ENCODE measurements at regions not wholly inside any gene's neighbourhood (a gene's known extent, or its start where the extent isn't known, plus 50 kb on each side); places are given as distances from the start of the nearest gene placed in this dataset.
"Not testable (repeated sequence)": the region's sequence is repeated elsewhere in the genome, so short reads cannot be mapped to it uniquely, and the experiment has no call there.

- H3K9ac ChIP-seq (ENCODE audit: low read length in 2 of 2) = no peak overlapping the region
These were observed 292.7 kb downstream of the SUCLA2 start for GRCh38 chr13:47708386-47708785.

DNA sequence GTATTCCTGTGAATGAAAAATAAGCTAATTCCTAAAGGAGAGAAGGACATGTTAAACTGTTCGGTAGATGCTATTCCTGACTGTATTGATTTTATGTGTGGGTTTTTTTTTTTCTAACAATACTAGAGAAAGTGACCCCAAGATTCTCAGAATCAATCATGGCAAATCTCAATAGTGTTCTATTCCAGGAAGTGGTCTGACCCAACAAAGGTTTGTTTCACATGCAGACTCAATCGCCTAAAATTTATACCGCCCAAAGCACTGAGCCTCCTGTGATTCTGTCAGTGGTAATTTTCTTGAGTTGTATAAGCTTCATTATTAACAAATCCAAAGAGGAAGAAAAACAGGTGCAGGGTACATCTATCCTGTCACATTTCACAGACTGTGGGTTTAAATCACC is 293.7 kb downstream of the SUCLA2 start:
- no peak overlapping the region for H3K4me3 ChIP-seq (ENCODE audit: low read length in 2 of 2)
- H3K4me1 ChIP-seq (ENCODE audit: control insufficient read depth, insufficient read depth, low read length) = no peaks in the 10 kb centered on the region
- no peaks in the 10 kb centered on the region for H3K9me3 ChIP-seq (ENCODE audit: control insufficient read depth in 2 of 2, low read length in 2 of 2)
- no peaks in the 10 kb centered on the region for H3K36me3 ChIP-seq (ENCODE audit: control insufficient read depth in 2 of 2, insufficient read depth in 2 of 2, low read length in 2 of 2)
- no peaks in the 10 kb centered on the region for H3K27me3 ChIP-seq (ENCODE audit: control insufficient read depth in 1 of 2, insufficient read depth in 2 of 2, low read length in 2 of 2)
- H3K27ac ChIP-seq (ENCODE audit: low read length) = no peak overlapping the region
- H3K9ac ChIP-seq (ENCODE audit: low read length in 2 of 2) = no peak overlapping the region

More at GRCh38 chr13:47708386-47708785, 292.7 kb downstream of the SUCLA2 start:
- no peaks in the 10 kb centered on the region for H3K36me3 ChIP-seq (ENCODE audit: control insufficient read depth in 2 of 2, insufficient read depth in 2 of 2, low read length in 2 of 2)
- no peaks in the 10 kb centered on the region for H3K4me1 ChIP-seq (ENCODE audit: control insufficient read depth, insufficient read depth, low read length)
- H3K27ac ChIP-seq (ENCODE audit: low read length) = no peak overlapping the region
- H3K27me3 ChIP-seq (ENCODE audit: control insufficient read depth in 1 of 2, insufficient read depth in 2 of 2, low read length in 2 of 2) = no peaks in the 10 kb centered on the region
- H3K4me3 ChIP-seq (ENCODE audit: low read length in 2 of 2) = no peak overlapping the region
- H3K9me3 ChIP-seq (ENCODE audit: control insufficient read depth in 2 of 2, low read length in 2 of 2) = no peaks in the 10 kb centered on the region

DNA sequence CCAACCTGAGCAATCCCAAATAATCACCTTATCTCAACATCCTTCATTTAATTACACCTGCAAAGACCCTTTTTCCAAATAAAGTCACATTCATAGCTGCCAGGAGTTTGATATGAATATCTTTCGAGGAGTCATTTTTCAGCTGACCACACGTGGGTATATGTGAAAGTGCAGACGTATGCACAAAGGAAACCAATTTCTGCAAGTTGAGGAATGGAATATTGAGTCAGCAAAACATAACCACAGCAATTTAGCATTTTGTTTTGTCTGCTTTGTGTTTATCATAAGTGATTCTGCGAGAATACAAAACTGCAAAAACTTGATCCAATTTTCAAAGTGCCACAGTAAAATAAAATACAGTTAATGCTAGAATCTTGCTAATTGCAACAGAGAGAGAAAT is 295.9 kb downstream of the SUCLA2 start:
- Histone ChIP-seq H3K9ac (ENCODE audit: low read length in 2 of 2) (no peak overlapping the region), H3K4me1 (ENCODE audit: control insufficient read depth, insufficient read depth, low read length) (no peaks in the 10 kb centered on the region), H3K27ac (ENCODE audit: low read length) (no peak overlapping the region), H3K36me3 (ENCODE audit: control insufficient read depth in 2 of 2, insufficient read depth in 2 of 2, low read length in 2 of 2) (no peaks in the 10 kb centered on the region), H3K9me3 (ENCODE audit: control insufficient read depth in 2 of 2, low read length in 2 of 2) (no peaks in the 10 kb centered on the region), H3K27me3 (ENCODE audit: control insufficient read depth in 1 of 2, insufficient read depth in 2 of 2, low read length in 2 of 2) (no peaks in the 10 kb centered on the region), H3K4me3 (ENCODE audit: low read length in 2 of 2) (no peak overlapping the region)

DNA sequence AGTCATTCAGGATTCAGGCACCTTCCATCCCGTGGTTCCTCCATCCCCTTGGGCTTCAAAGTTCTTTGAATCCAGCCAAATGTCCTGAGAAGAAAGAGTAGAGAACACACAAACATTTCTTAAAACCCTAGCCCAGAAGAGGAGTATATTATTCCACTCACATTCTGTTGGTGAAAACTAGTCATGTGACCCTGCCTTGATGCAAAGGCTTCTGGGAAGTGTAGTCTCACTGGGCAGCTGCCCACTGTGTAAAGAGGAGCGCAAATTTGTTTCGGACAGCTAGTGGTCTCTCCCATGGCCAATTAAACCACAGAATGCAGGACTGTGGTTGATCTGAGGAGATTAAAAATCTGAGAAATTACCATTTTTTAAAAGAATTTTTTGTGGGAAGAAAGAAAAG is 304.4 kb downstream of the SUCLA2 start:
- no peak overlapping the region for H3K27ac ChIP-seq (ENCODE audit: low read length)
- H3K27me3 ChIP-seq (ENCODE audit: control insufficient read depth in 1 of 2, insufficient read depth in 2 of 2, low read length in 2 of 2) = no peaks in the 10 kb centered on the region
- no peak overlapping the region for H3K9ac ChIP-seq (ENCODE audit: low read length in 2 of 2)

DNA sequence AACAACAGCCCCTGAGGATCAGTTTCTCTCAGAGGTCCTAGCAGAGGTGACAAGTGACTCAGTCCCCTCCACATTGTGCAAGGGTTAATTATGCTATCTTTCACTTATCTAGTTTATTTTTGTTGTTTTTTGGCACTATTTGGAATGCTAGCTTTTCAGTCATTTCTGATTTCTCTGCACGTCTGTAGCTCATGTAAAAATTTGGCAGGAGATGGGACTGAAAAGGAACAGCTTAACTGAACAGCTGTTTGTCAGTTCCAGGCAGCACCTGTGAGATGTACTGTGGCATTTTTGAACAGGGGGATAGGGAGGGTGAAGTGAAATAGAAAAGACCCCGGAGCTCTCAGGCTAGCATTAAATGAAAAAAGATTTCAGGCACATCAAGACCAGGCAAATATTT is 313.5 kb downstream of the SUCLA2 start:
- Histone ChIP-seq H3K27ac (ENCODE audit: low read length) (no peak overlapping the region), H3K9me3 (ENCODE audit: control insufficient read depth in 2 of 2, low read length in 2 of 2) (no peaks in the 10 kb centered on the region), H3K36me3 (ENCODE audit: control insufficient read depth in 2 of 2, insufficient read depth in 2 of 2, low read length in 2 of 2) (no peaks in the 10 kb centered on the region), H3K9ac (ENCODE audit: low read length in 2 of 2) (no peak overlapping the region), H3K4me3 (ENCODE audit: low read length in 2 of 2) (no peak overlapping the region), H3K4me1 (ENCODE audit: control insufficient read depth, insufficient read depth, low read length) (no peaks in the 10 kb centered on the region), H3K27me3 (ENCODE audit: control insufficient read depth in 1 of 2, insufficient read depth in 2 of 2, low read length in 2 of 2) (peaks cover 0 to 3% of the 10 kb centered on the region in 2 donors)

More for the DNA sequence above, 304.4 kb downstream of the SUCLA2 start:
- no peaks in the 10 kb centered on the region for H3K36me3 ChIP-seq (ENCODE audit: control insufficient read depth in 2 of 2, insufficient read depth in 2 of 2, low read length in 2 of 2)
- H3K4me3 ChIP-seq (ENCODE audit: low read length in 2 of 2) = no peak overlapping the region
- no peaks in the 10 kb centered on the region for H3K4me1 ChIP-seq (ENCODE audit: control insufficient read depth, insufficient read depth, low read length)
- no peaks in the 10 kb centered on the region for H3K9me3 ChIP-seq (ENCODE audit: control insufficient read depth in 2 of 2, low read length in 2 of 2)

- H3K9ac ChIP-seq (ENCODE audit: low read length in 2 of 2); H3K4me1 ChIP-seq (ENCODE audit: control insufficient read depth, insufficient read depth, low read length); H3K4me3 ChIP-seq (ENCODE audit: low read length in 2 of 2); H3K27me3 ChIP-seq (ENCODE audit: control insufficient read depth in 1 of 2, insufficient read depth in 2 of 2, low read length in 2 of 2); H3K27ac ChIP-seq (ENCODE audit: low read length); H3K36me3 ChIP-seq (ENCODE audit: control insufficient read depth in 2 of 2, insufficient read depth in 2 of 2, low read length in 2 of 2); H3K9me3 ChIP-seq (ENCODE audit: control insufficient read depth in 2 of 2, low read length in 2 of 2): not testable (repeated sequence)
These were observed 315.9 kb downstream of the SUCLA2 start for GRCh38 chr13:47685156-47685555.

GRCh38 chr13:47680748-47681147 is 320.3 kb downstream of the SUCLA2 start:
- H3K9me3 ChIP-seq (ENCODE audit: control insufficient read depth in 2 of 2, low read length in 2 of 2) = no peaks in the 10 kb centered on the region
- no peaks in the 10 kb centered on the region for H3K36me3 ChIP-seq (ENCODE audit: control insufficient read depth in 2 of 2, insufficient read depth in 2 of 2, low read length in 2 of 2)
- H3K27ac ChIP-seq (ENCODE audit: low read length) = no peak overlapping the region
- no peaks in the 10 kb centered on the region for H3K4me1 ChIP-seq (ENCODE audit: control insufficient read depth, insufficient read depth, low read length)
- H3K9ac ChIP-seq (ENCODE audit: low read length in 2 of 2) = no peak overlapping the region
- H3K27me3 ChIP-seq (ENCODE audit: control insufficient read depth in 1 of 2, insufficient read depth in 2 of 2, low read length in 2 of 2) = no peaks in the 10 kb centered on the region
- H3K4me3 ChIP-seq (ENCODE audit: low read length in 2 of 2) = no peak overlapping the region

GRCh38 chr13:47679401-47679800 is 321.7 kb downstream of the SUCLA2 start:
- Histone ChIP-seq H3K9ac (ENCODE audit: low read length in 2 of 2) (no peak overlapping the region), H3K4me3 (ENCODE audit: low read length in 2 of 2) (no peak overlapping the region), H3K9me3 (ENCODE audit: control insufficient read depth in 2 of 2, low read length in 2 of 2) (no peaks in the 10 kb centered on the region), H3K4me1 (ENCODE audit: control insufficient read depth, insufficient read depth, low read length) (no peaks in the 10 kb centered on the region), H3K27me3 (ENCODE audit: control insufficient read depth in 1 of 2, insufficient read depth in 2 of 2, low read length in 2 of 2) (no peaks in the 10 kb centered on the region), H3K27ac (ENCODE audit: low read length) (no peak overlapping the region), H3K36me3 (ENCODE audit: control insufficient read depth in 2 of 2, insufficient read depth in 2 of 2, low read length in 2 of 2) (no peaks in the 10 kb centered on the region)

DNA sequence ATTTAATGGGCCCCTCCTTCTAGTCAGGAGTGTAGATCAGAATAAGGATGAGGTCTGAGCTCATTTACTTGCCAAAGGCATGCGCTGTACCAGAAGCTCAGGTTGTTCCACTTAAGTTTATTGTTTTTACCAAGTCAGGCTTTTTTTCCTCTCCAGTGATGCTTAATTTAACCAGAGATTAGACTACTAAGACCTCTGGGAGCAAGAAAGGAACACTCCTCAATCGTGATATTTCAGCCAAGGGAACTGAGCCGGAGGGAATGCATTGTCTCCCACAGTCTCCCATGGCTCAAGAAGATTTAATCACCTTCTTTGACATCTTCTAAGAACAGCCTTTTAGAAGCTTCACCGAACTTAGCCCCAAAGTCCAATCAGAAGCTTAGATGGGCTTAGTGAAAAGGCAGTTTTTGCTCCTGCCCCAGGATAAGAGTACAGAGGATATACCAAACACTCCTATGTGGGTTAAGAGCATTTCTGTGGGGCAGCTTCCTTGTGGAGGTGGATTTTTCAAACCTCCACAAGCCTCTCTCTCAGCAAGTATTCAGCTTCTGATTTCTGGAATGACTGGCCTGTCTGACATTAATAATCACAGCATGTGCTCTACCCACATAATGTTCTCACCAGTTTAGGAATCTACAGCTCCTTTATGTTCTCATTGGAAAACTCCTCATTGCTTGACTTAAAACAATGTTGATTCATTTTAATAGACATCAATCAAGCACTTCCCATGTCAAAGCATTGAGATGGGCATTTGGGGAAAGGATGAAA is 322.7 kb downstream of the SUCLA2 start:
- Histone ChIP-seq H3K27ac (ENCODE audit: low read length) (no peak overlapping the region), H3K36me3 (ENCODE audit: control insufficient read depth in 2 of 2, insufficient read depth in 2 of 2, low read length in 2 of 2) (no peaks in the 10 kb centered on the region), H3K9ac (ENCODE audit: low read length in 2 of 2) (no peak overlapping the region), H3K27me3 (ENCODE audit: control insufficient read depth in 1 of 2, insufficient read depth in 2 of 2, low read length in 2 of 2) (no peaks in the 10 kb centered on the region), H3K4me3 (ENCODE audit: low read length in 2 of 2) (no peak overlapping the region), H3K9me3 (ENCODE audit: control insufficient read depth in 2 of 2, low read length in 2 of 2) (no peaks in the 10 kb centered on the region), H3K4me1 (ENCODE audit: control insufficient read depth, insufficient read depth, low read length) (peaks cover 2% of the 10 kb centered on the region)

DNA sequence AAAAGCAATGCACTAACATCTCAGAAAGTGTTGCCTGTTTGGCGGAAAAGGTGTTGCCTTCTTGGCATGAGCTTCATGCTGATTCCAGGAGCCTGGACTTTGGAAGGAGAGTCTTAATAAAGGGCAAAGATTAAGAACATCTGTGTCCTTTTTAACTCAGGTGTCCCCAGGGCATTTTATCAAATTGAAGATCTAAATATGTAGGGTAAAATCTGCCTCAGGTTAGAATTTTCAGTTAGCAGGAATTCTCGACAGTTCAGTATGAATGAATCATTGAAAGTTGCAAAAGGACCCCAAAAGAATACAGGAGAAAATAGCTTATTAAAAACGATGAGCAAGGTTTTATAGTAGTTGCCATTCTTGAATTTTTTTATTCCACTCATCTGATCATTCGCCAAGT is 325.2 kb downstream of the SUCLA2 start:
- Histone ChIP-seq H3K36me3 (ENCODE audit: control insufficient read depth in 2 of 2, insufficient read depth in 2 of 2, low read length in 2 of 2) (no peaks in the 10 kb centered on the region), H3K9me3 (ENCODE audit: control insufficient read depth in 2 of 2, low read length in 2 of 2) (no peaks in the 10 kb centered on the region), H3K27me3 (ENCODE audit: control insufficient read depth in 1 of 2, insufficient read depth in 2 of 2, low read length in 2 of 2) (no peaks in the 10 kb centered on the region), H3K27ac (ENCODE audit: low read length) (no peak overlapping the region), H3K9ac (ENCODE audit: low read length in 2 of 2) (no peak overlapping the region), H3K4me3 (ENCODE audit: low read length in 2 of 2) (no peak overlapping the region), H3K4me1 (ENCODE audit: control insufficient read depth, insufficient read depth, low read length) (peaks cover 4% of the 10 kb centered on the region)

DNA sequence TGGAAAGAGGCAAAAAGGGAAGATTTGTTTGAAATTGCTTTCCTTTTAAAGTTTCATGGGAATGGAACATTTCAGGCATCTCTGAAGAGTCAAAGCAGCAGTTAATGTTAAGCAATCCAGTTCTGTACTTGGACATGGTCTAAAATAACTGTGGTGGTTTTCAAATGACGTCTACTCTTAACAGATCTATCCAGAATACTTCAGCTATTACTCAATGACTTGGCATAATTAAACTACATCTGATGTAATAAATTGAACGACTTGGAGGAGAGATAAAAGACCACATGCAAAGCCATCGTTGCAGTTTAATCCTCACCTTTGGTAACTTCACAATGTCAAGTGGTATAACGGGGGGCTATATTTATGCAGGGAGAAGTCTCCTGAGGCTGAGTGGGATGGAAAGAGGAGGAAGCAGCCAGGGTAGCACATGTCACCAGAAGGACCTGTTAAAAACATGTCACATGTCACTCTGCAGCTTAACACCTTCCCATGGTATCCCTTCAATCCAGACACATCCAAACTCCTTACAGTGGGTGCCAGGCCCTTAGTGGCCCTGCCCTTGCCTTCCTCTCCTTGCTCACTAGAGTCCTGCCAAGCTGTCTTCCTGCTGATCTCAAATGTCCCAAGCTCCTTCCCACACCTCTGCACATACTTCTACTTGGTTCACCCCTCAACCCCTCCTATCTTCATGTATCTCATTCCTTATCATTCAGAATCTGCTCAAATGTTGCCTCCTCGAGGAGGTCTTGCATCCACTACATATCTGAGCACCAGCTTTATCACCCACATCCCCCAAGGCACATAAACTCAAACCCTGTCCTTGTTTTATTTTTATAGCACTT is 327.8 kb downstream of the SUCLA2 start:
- H3K9ac ChIP-seq (ENCODE audit: low read length in 2 of 2) = no peak overlapping the region
- no peaks in the 10 kb centered on the region for H3K9me3 ChIP-seq (ENCODE audit: control insufficient read depth in 2 of 2, low read length in 2 of 2)
- H3K4me3 ChIP-seq (ENCODE audit: low read length in 2 of 2) = no peak overlapping the region
- H3K36me3 ChIP-seq (ENCODE audit: control insufficient read depth in 2 of 2, insufficient read depth in 2 of 2, low read length in 2 of 2) = no peaks in the 10 kb centered on the region
- H3K4me1 ChIP-seq (ENCODE audit: control insufficient read depth, insufficient read depth, low read length) = peaks cover 4% of the 10 kb centered on the region
- no peaks in the 10 kb centered on the region for H3K27me3 ChIP-seq (ENCODE audit: control insufficient read depth in 1 of 2, insufficient read depth in 2 of 2, low read length in 2 of 2)
- H3K27ac ChIP-seq (ENCODE audit: low read length) = no peak overlapping the region
